SK-N-SH (cell line): ENCODE measurements at regions not wholly inside any gene's neighbourhood (a gene's known extent, or its start where the extent isn't known, plus 50 kb on each side); places are given as distances from the start of the nearest gene placed in this dataset.

Experiments
- CHD2 ChIP-seq: fragments of 150-350 bp; IDR thresholded peaks from 2 replicates; pipeline ENCODE4 v1.6.1; 2018; ENCODE audit warnings: low read length; ENCODE audit not compliant: partially characterized antibody
- CTCF ChIP-seq: fragments of 200-600 bp; sonication (generic); IDR thresholded peaks from 2 replicates; pipeline ENCODE4 v1.6.1; 2017; ENCODE audit warnings: antibody characterized with exemption, mild to moderate bottlenecking, moderate library complexity
- GATA2 ChIP-seq: sonication (generic); formaldehyde crosslinking; IDR thresholded peaks from 2 replicates; pipeline ENCODE4 v1.5.0; 2020; ENCODE audit warnings: mild to moderate bottlenecking, missing genetic modification reagents
- MAX ChIP-seq: IDR thresholded peaks from 2 replicates; pipeline ENCODE4 v1.4.0; 2012; ENCODE audit warnings: low read depth
- NRF1 ChIP-seq: IDR thresholded peaks from 2 replicates; pipeline ENCODE4 v1.6.1; 2012; ENCODE audit warnings: low read depth, mild to moderate bottlenecking, low read length
- RFX5 ChIP-seq: IDR thresholded peaks from 2 replicates; pipeline ENCODE4 v1.6.1; 2012; ENCODE audit warnings: mild to moderate bottlenecking, improper control_type of control experiment, low read length
- ZBTB33 ChIP-seq: IDR thresholded peaks from 2 replicates; pipeline ENCODE4 v1.4.0; 2012; ENCODE audit warnings: low read depth, borderline replicate concordance
- TF ChIP-seq, protein P1 (sequence below): fragments of 150-350 bp; IDR thresholded peaks from 2 replicates; pipeline ENCODE4 v1.6.1; 2017; ENCODE audit warnings: antibody characterized with exemption, low read length, low read depth, borderline replicate concordance

DNA sequence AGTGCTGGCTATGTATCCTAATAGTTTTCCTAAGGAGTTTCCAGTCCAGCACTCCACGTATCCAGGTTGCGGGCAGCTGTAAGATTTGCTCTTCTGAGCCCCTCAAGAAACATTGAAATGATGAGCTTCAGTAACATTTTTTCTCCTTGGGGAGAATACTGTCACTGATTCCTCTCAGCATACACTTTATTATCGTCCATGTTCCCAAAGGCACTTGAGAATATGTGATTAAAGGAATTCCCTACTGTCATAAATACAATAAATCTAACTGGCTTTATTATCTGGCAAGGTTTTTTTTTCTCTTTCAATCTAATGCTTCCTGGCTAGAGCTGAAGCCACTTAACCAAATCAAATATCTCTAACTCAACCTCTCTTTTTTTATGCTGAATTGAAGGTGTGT, 359.2 kb upstream of the PKN2 start:
- TF ChIP-seq CTCF (no peak), MAX (no peak), ZBTB33 (no peak), RFX5 (no peak), NRF1 (no peak), GATA2 (CRISPR knock-in tag) (no peak), CHD2 (no peak)
- TF ChIP-seq, protein P1, sequence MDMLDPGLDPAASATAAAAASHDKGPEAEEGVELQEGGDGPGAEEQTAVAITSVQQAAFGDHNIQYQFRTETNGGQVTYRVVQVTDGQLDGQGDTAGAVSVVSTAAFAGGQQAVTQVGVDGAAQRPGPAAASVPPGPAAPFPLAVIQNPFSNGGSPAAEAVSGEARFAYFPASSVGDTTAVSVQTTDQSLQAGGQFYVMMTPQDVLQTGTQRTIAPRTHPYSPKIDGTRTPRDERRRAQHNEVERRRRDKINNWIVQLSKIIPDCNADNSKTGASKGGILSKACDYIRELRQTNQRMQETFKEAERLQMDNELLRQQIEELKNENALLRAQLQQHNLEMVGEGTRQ: no peak
